Mesendoderm (in vitro differentiated cells): ENCODE measurements at regions not wholly inside any gene's neighbourhood (a gene's known extent, or its start where the extent isn't known, plus 50 kb on each side); places are given as distances from the start of the nearest gene placed in this dataset. TPM values are rescaled to one million over a fixed set of nuclear protein-coding genes. Genes with fewer than 3 reads are reported as not detected.
A peak's percentile ranks its signal among the peaks of the same experiment; 100 is the strongest.

Experiments
- DNase-seq: peaks from one replicate; pipeline ENCODE4 v3.0.0; 2013
- H2AK5ac ChIP-seq: 2 replicates; pipeline ENCODE4 v1.6.1; 2013; ENCODE audit warnings: low read length, inconsistent platforms
- H2BK120ac ChIP-seq: 2 replicates; pipeline ENCODE4 v1.6.1; 2013; ENCODE audit warnings: low read depth, mild to moderate bottlenecking, low read length, moderate library complexity, mixed read lengths
- H2BK15ac ChIP-seq: replicated peaks from 2 replicates; pipeline ENCODE4 v1.6.1; 2013; ENCODE audit warnings: low read depth, mild to moderate bottlenecking, moderate library complexity
- H2BK5ac ChIP-seq: 2 replicates; pipeline ENCODE4 v1.6.1; 2013; ENCODE audit warnings: low read length, inconsistent platforms
- H3K18ac ChIP-seq: 2 replicates; pipeline ENCODE4 v1.6.1; 2013; ENCODE audit warnings: mild to moderate bottlenecking, low read length, mixed read lengths
- H3K23ac ChIP-seq: one replicate; pipeline ENCODE4 v1.6.1; 2013; ENCODE audit warnings: low read length
- H3K27ac ChIP-seq: 2 replicates; pipeline ENCODE4 v1.5.1; 2013; ENCODE audit warnings: low read depth, mild to moderate bottlenecking, inconsistent platforms, low read length, moderate library complexity
- H3K27me3 ChIP-seq: 2 replicates; pipeline ENCODE4 v1.6.1; 2013; ENCODE audit warnings: low read length, control low read depth, mild to moderate bottlenecking, inconsistent platforms; ENCODE audit not compliant: insufficient read depth, poor library complexity
- H3K36me3 ChIP-seq: 2 replicates; pipeline ENCODE4 v1.6.1; 2013; ENCODE audit warnings: low read length, inconsistent platforms; ENCODE audit not compliant: control insufficient read depth, insufficient read depth
- H3K4ac ChIP-seq: one replicate; pipeline ENCODE4 v1.6.1; 2013; ENCODE audit warnings: low read depth, mild to moderate bottlenecking, low read length, moderate library complexity
- H3K4me1 ChIP-seq: 2 replicates; pipeline ENCODE4 v1.6.1; 2013; ENCODE audit warnings: low read depth, low read length, inconsistent platforms; ENCODE audit not compliant: control insufficient read depth
- H3K4me2 ChIP-seq: 2 replicates; pipeline ENCODE4 v1.6.1; 2013; ENCODE audit warnings: low read length
- H3K4me3 ChIP-seq: 2 replicates; pipeline ENCODE4 v1.5.1; 2013; ENCODE audit warnings: mild to moderate bottlenecking, low read length
- H3K56ac ChIP-seq: one replicate; pipeline ENCODE4 v1.6.1; 2013; ENCODE audit warnings: low read length
- H3K79me1 ChIP-seq: 2 replicates; pipeline ENCODE4 v1.6.1; 2013; ENCODE audit warnings: low read length, inconsistent platforms
- H3K79me2 ChIP-seq: 2 replicates; pipeline ENCODE4 v1.6.1; 2013; ENCODE audit warnings: mild to moderate bottlenecking, low read length; ENCODE audit not compliant: control insufficient read depth, insufficient read depth
- H3K9ac ChIP-seq: 2 replicates; pipeline ENCODE4 v1.6.1; 2013; ENCODE audit warnings: low read length, inconsistent platforms
- H4K5ac ChIP-seq: one replicate; pipeline ENCODE4 v1.6.1; 2013; ENCODE audit warnings: low read length
- H4K8ac ChIP-seq: one replicate; pipeline ENCODE4 v1.6.1; 2013; ENCODE audit warnings: low read depth, mild to moderate bottlenecking, control low read depth, low read length, moderate library complexity
- WGBS: extraction: QIAGEN DNeasy Blood & Tissue Kit; methylation state at CpG from one replicate; pipeline ENCODE4 v1.1.7; 2013; ENCODE audit warnings: low lambda C conversion rate, missing lambda C conversion rate; ENCODE audit not compliant: insufficient coverage; ENCODE audit errors: extremely low coverage; 5-methylcytosine and 5-hydroxymethylcytosine counted together
- small RNA-seq: library from polyadenylated mRNA; stranded (forward); fragments of <200 nt; extraction: miRNeasy Mini kit (QIAGEN cat#:217004); gene quantifications from one replicate; pipeline ENCODE3, GENCODE V24; 2013; ENCODE audit not compliant: insufficient read depth

DNA sequence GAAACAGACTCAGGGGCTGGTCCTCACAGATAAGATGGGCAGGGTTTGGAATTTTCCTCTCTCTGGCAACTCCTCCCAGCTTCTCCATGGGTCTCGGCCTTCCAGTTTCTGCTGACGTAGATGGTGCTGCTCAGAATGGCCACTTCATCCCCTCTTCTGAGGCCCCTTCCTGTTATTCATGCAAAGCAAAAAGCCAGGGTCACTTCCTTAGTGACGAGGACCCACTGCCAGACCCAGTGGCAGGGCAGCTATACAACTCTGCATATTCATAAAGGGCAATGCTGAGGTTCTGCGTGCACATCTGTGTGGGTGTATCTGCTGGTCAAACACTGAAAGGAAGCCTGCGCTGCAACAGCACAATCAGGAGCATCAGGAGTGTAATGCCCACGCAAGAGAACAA is 108.8 kb downstream of the WSCD1 start:
- no CpG with 5 or more reads among the region's 6 CpGs for WGBS
- Histone ChIP-seq H2BK5ac (no peak overlapping the region), H3K9ac (no peak overlapping the region), H2BK15ac (no peak overlapping the region), H4K8ac (no peak overlapping the region), H3K23ac (no peak overlapping the region), H3K27me3 (no peaks in the 10 kb centered on the region), H3K27ac (no peak overlapping the region), H3K4me1 (no peaks in the 10 kb centered on the region), H2BK120ac (no peak overlapping the region), H3K4me2 (no peak overlapping the region), H4K5ac (no peak overlapping the region), H3K18ac (no peak overlapping the region), H3K4ac (no peak overlapping the region), H3K79me1 (no peaks in the 10 kb centered on the region), H3K4me3 (no peak overlapping the region), H2AK5ac (no peak overlapping the region), H3K56ac (no peak overlapping the region), H3K79me2 (no peaks in the 10 kb centered on the region), H3K36me3 (no peaks in the 10 kb centered on the region)
- DNase-seq, result no peak

DNA sequence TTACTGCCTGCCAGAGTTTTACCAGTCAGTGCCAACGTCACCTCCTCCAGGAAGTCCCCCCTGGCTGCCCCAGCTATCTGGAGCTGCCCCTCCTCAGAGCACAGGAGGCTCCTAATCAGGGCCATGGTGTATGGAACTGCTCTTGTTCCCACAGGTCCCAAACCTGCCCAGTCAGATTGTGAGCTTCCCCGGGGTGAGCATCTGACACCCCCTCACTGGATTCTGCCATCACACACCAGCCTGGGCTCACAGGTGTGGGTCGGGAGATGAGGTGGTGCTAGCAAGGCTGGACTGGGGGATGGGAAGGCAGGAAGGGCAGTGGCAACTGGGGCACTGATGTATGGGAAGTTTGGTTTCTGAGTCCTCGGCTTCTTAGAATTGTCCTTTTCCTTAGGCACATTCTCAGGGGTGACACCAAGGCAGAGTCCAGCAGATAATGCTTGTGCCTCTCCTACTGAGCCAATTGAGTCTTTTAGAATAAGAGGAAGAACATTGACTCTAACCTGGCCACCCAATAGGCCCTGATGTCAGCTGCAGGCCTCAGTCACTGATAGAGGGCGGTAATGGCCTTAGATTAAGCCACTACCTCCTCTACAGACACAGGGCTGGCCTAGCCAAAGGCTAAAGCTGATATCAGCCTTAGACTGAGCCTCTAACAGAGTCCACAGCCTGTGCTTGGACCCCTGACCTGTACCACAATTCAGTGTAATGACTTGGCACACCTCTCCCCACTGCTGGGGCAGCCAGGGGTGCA is 107.9 kb downstream of the WSCD1 start:
- Histone ChIP-seq H3K4me3 (no peak overlapping the region), H4K5ac (no peak overlapping the region), H2AK5ac (no peak overlapping the region), H3K23ac (no peak overlapping the region), H3K36me3 (no peaks in the 10 kb centered on the region), H3K56ac (no peak overlapping the region), H3K79me1 (no peaks in the 10 kb centered on the region), H3K9ac (no peak overlapping the region), H3K79me2 (no peaks in the 10 kb centered on the region), H3K18ac (no peak overlapping the region), H2BK15ac (no peak overlapping the region), H2BK5ac (no peak overlapping the region), H3K4ac (no peak overlapping the region), H3K27me3 (no peaks in the 10 kb centered on the region), H2BK120ac (no peak overlapping the region), H3K4me1 (no peaks in the 10 kb centered on the region), H4K8ac (no peak overlapping the region), H3K27ac (no peak overlapping the region), H3K4me2 (no peak overlapping the region)
- WGBS, result no CpG with 5 or more reads among the region's 5 CpGs
- DNase-seq, result peak; percentile 34

Small RNAs in the stretch of these regions (small RNA-seq; reads per million reads assigned to genes)
- not detected for gene RNU6-1264P
